Tibial artery (tissue), 4 donors: ENCODE measurements at regions not wholly inside any gene's neighbourhood (a gene's known extent, or its start where the extent isn't known, plus 50 kb on each side); places are given as distances from the start of the nearest gene placed in this dataset.

Source experiments
- DNase-seq, 2 donors: peaks; one replicate each; pipeline ENCODE4 v3.0.0-alpha.2; 2019
- H3K27ac ChIP-seq, 2 donors: fragments of 200-600 bp; sonication (generic) in 1 of 2; 1 replicate in 1 of 2; 2 replicates in 1 of 2; pipeline ENCODE4 v1.5.1; 2018 to 2019; ENCODE audit warnings: mild to moderate bottlenecking in 1 of 2
- H3K27me3 ChIP-seq, 2 donors: fragments of 200-600 bp; sonication (generic) in 1 of 2; one replicate each; pipeline versions ENCODE4 v1.5.1 to v1.6.0; 2016 to 2019
- H3K36me3 ChIP-seq, 3 donors: fragments of 200-600 bp; sonication (generic) in 2 of 3; one replicate each; pipeline ENCODE4 v1.5.1; 2016 to 2019; ENCODE audit warnings: mild to moderate bottlenecking in 2 of 3
- H3K4me1 ChIP-seq, 4 donors: fragments of 200-600 bp; sonication (generic) in 2 of 4; 1 replicate in 3 of 4; 2 replicates in 1 of 4; pipeline ENCODE4 v1.5.1; 2016 to 2019
- H3K4me3 ChIP-seq, 2 donors: fragments of 200-600 bp; sonication (generic) in 1 of 2; 1 replicate in 1 of 2; 2 replicates in 1 of 2; pipeline ENCODE4 v1.5.1; 2018 to 2019; ENCODE audit warnings: mild to moderate bottlenecking in 2 of 2
- H3K9me3 ChIP-seq, 3 donors: fragments of 200-600 bp; sonication (generic) in 1 of 3; one replicate each; pipeline ENCODE4 v1.5.1; 2016 to 2019
- intact Hi-C: fragments of 100-400 bp; cut with DNase I; formaldehyde crosslinking; loops from one replicate; pipeline ENCODE4 v1.15.0; 2023; ENCODE audit warnings: low total_unique reads
- TF ChIP-seq, protein P1 (sequence below), 2 experiments: fragments of 200-600 bp in 1 of 2; fragments of 450-650 bp in 1 of 2; IDR thresholded peaks; one replicate each; pipeline ENCODE4 v1.5.1; 2017 to 2019; ENCODE audit warnings: antibody characterized with exemption in 2 of 2, mild to moderate bottlenecking in 1 of 2, moderate library complexity in 1 of 2

DNA sequence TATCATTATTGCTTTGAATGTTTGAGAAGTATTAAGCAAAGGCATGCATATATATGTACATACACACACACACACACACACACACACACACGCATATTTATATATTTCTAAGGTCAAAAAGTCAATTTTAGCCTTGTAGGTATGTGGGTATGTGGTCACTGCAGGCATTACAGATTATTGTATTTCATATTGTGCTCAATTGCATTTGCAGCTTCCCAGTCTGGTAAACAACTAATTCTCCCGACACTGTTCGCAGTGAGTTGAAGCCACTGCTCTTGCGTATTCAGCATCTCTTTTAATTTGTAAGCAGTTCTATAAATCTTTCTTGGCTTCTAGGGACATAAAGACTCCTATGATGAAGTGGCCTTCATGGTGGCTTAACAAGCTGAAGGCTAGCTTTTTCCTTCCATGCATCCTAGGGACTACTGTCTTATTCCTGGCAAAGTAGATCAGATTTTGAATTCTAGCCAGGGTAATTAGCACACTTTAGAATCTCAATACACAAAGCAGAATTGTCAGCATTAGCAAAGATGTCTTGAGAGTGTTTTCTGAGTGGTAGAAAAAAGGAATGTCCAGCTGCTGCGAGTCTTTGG, 368.6 kb upstream of the NEGR1 start:
- H3K4me1 ChIP-seq, result peaks cover 0 to 6% (median 0%) of the 10 kb centered on the region in 4 donors
- H3K9me3 ChIP-seq, result no peaks in the 10 kb centered on the region
- no peak overlapping the region for H3K4me3 ChIP-seq
- H3K27ac ChIP-seq, result no peak overlapping the region
- H3K36me3 ChIP-seq, result no peaks in the 10 kb centered on the region
- TF ChIP-seq, protein P1, sequence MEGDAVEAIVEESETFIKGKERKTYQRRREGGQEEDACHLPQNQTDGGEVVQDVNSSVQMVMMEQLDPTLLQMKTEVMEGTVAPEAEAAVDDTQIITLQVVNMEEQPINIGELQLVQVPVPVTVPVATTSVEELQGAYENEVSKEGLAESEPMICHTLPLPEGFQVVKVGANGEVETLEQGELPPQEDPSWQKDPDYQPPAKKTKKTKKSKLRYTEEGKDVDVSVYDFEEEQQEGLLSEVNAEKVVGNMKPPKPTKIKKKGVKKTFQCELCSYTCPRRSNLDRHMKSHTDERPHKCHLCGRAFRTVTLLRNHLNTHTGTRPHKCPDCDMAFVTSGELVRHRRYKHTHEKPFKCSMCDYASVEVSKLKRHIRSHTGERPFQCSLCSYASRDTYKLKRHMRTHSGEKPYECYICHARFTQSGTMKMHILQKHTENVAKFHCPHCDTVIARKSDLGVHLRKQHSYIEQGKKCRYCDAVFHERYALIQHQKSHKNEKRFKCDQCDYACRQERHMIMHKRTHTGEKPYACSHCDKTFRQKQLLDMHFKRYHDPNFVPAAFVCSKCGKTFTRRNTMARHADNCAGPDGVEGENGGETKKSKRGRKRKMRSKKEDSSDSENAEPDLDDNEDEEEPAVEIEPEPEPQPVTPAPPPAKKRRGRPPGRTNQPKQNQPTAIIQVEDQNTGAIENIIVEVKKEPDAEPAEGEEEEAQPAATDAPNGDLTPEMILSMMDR (IDR thresholded peaks at IDR 0.05), result no peak
- H3K27me3 ChIP-seq, result no peaks in the 10 kb centered on the region
- DNase-seq, result no peak
- intact Hi-C loops, result no loop called here

DNA sequence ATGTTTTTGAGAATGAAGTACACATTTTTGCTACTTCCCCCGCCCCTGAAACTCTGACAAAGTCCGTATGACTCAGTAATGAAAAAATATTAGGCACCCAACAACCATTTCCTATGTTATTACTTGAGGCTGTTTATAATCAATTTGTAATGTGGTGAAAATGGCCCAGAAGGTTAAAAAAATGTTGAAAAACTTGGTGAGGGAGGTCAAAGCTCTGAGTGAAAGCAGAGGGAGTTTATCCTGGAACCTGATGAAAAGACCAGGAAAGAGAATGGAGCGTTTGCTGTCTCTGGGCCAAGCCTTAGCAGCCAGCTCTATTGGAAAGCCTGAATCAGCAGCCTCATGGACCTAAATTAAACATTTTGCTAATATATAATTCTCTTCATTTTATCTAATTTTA, 367.7 kb upstream of the NEGR1 start:
- H3K36me3 ChIP-seq, result no peaks in the 10 kb centered on the region
- no peak for DNase-seq
- intact Hi-C loops, result no loop called here
- peaks cover 0 to 6% (median 0%) of the 10 kb centered on the region in 4 donors for H3K4me1 ChIP-seq
- H3K9me3 ChIP-seq, result no peaks in the 10 kb centered on the region
- TF ChIP-seq, protein P1 (IDR thresholded peaks at IDR 0.05), result no peak
- no peaks in the 10 kb centered on the region for H3K27me3 ChIP-seq
- no peak overlapping the region for H3K27ac ChIP-seq
- H3K4me3 ChIP-seq, result no peak overlapping the region

DNA sequence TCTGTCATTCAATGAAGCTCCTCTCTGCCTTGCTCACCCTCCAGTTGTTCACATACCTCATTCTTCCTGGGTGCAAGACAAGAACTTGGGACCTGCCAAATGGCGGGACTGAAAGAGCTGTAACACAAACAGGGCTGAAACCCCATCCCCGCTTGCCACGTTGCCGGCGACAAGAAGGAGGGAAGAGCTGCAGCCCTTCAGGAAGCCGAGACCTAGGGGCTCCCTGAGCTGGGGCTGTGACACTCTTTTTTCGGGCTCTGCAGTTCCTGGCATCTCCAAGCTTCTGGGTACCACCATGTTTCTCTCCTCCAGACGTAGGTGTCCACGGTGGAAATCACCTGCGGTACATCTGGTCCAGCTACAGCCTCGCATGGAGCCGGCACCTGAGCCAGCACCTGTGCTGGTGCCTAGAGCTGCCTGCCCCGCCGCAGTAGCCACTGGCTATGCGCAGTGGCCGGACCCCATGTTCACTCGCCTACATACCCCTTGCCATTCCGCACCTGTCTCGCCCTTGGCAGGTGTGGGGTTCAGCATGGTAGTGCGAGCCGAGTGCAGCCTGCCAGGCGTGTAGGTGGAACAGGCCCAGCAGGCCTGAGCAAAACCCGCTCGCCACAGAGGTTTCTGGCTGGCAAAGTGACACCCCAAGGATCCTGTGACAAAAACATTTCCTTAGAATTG, 367.0 kb upstream of the NEGR1 start:
- Histone ChIP-seq H3K27me3 (no peaks in the 10 kb centered on the region), H3K4me1 (peaks cover 0 to 6% (median 0%) of the 10 kb centered on the region in 4 donors), H3K9me3 (no peaks in the 10 kb centered on the region), H3K36me3 (no peaks in the 10 kb centered on the region), H3K27ac (no peak overlapping the region), H3K4me3 (no peak overlapping the region)
- no peak for DNase-seq
- intact Hi-C loops, result no loop called here
- TF ChIP-seq, protein P1 (IDR thresholded peaks at IDR 0.05), result no peak

DNA sequence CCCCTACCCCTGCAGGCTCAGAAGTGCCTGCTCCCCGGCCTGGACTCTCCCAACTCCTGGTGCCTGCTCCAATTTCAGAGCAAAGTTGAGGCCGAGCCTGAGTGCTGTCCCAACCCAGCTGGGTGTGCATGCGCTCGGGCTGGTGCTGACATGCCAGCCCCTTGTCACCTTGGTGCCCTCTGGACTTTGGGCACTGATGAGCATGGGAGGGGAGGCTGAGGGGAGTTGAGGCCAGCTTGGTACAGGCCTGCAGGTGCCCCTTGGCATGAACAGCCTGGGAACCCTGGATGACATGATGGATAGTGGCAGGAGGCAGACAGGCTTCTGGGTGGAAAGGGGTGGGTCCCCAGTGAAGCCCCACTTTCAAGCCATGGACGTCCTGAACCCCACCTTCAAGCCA, 366.1 kb upstream of the NEGR1 start:
- no peak overlapping the region for H3K27ac ChIP-seq
- intact Hi-C loops, result no loop called here
- H3K9me3 ChIP-seq, result no peaks in the 10 kb centered on the region
- no peak for DNase-seq
- H3K4me1 ChIP-seq, result peaks cover 0 to 6% (median 0%) of the 10 kb centered on the region in 4 donors
- H3K4me3 ChIP-seq, result no peak overlapping the region
- H3K36me3 ChIP-seq, result no peaks in the 10 kb centered on the region
- no peaks in the 10 kb centered on the region for H3K27me3 ChIP-seq
- TF ChIP-seq, protein P1 (IDR thresholded peaks at IDR 0.05), result no peak

DNA sequence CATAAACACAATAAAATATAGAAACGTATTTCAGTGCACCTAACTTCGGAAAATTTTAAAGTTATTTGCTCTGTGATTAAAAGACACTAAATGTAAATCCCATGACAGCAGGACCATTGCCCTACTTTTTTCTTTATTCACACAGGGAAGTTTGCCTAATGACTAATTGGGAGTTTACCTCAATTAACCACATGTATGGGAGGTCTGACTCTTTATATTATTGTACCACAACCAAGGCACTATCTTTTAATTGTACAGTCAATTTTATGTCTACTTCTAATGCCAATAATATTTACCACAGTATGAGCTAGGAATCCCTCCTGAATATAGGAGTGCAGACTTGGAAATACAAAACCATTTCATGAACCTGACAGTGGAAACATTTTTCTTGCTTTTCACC, 360.8 kb upstream of the NEGR1 start:
- H3K27me3 ChIP-seq, result no peaks in the 10 kb centered on the region
- intact Hi-C loops, result no loop called here
- TF ChIP-seq, protein P1 (IDR thresholded peaks at IDR 0.05), result no peak
- H3K27ac ChIP-seq, result no peak overlapping the region
- H3K4me1 ChIP-seq, result no peaks in the 10 kb centered on the region
- H3K36me3 ChIP-seq, result no peaks in the 10 kb centered on the region
- no peak for DNase-seq
- no peaks in the 10 kb centered on the region for H3K9me3 ChIP-seq
- H3K4me3 ChIP-seq, result no peak overlapping the region
